H1 (cell line): ENCODE measurements at regions not wholly inside any gene's neighbourhood (a gene's known extent, or its start where the extent isn't known, plus 50 kb on each side); places are given as distances from the start of the nearest gene placed in this dataset.

Experiments
- CEBPB ChIP-seq: IDR thresholded peaks from 2 replicates; pipeline ENCODE4 v1.6.1; 2012; ENCODE audit warnings: low read depth, low read length
- EP300 ChIP-seq, 2 experiments: IDR thresholded peaks; 1 replicate in 1 of 2; 2 replicates in 1 of 2; pipeline ENCODE4 v1.6.1; 2011 to 2012; ENCODE audit warnings: low read depth in 2 of 2, low read length in 2 of 2, mild to moderate bottlenecking in 2 of 2, borderline replicate concordance in 1 of 2, inconsistent platforms in 1 of 2, moderate library complexity in 1 of 2
- HDAC6 ChIP-seq: IDR thresholded peaks from one replicate; pipeline ENCODE4 v1.7.1; 2012; ENCODE audit warnings: low read depth, mild to moderate bottlenecking, inconsistent platforms, low read length, moderate library complexity
- POLR2A ChIP-seq, 2 experiments: IDR thresholded peaks; 1 replicate in 1 of 2; 2 replicates in 1 of 2; pipeline ENCODE4 v1.6.1; 2011; ENCODE audit warnings: low read depth in 2 of 2, low read length in 2 of 2, mild to moderate bottlenecking in 2 of 2; ENCODE audit errors: control extremely low read depth in 1 of 2
- SIN3A ChIP-seq, 2 experiments: IDR thresholded peaks in 1 of 2; conservative IDR thresholded peaks in 1 of 2; 2 replicates each; pipeline ENCODE4 v1.6.1; 2011 to 2012; ENCODE audit warnings: low read length in 2 of 2, improper control_type of control experiment in 1 of 2, low read depth in 1 of 2, mild to moderate bottlenecking in 1 of 2
- TF ChIP-seq, protein P1 (sequence below), 3 experiments: IDR thresholded peaks; 1 replicate in 2 of 3; 2 replicates in 1 of 3; pipeline versions ENCODE4 v1.5.1 to v1.6.1; 2011; ENCODE audit warnings: low read length in 3 of 3, mild to moderate bottlenecking in 3 of 3, inconsistent platforms in 2 of 3, low read depth in 1 of 3, moderate library complexity in 1 of 3; ENCODE audit not compliant: insufficient read depth in 1 of 3; ENCODE audit errors: control extremely low read depth in 1 of 3

DNA sequence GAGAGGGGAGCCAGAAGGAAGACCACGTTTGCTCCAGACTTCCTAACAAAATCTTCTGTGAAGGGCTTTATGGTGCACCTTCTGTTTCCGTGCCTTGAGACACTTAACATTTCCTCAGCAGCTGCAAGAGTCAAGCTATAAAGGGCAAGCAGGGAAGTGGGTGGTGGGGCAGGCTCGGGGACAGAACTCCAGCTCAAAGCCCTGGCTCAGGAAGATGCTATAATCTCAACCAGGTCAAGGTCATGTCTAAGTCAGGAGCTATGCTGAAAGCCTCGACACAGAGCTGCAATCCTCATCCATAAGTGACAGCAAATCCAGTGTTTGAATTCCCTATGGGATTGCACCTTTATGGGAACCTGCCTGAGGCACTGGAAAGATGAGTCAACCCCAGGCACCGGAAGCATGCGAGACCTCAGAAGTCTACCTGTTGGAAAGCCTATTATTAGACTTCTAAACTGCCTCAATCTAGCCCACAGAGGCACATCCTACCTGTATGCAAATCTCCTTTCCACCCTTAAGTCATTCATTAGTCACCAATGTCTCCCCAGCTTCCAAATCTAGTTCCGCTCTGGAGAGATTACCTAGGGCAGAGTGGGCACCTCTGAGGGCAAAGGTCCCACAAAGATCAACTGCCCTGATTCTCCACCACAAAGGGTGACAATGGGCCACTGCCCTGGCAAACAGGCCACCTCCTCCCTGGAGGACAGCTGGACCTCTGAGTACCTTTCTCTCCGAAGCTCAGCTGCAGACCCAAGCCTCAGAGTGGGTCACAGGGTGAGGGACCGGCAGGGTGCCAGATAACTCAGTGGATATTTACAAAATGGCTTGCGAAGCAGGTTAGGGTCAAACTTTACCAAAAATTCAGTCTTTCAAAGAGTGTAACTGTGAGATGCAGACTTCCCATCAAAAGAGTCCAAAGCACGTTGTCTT, 287.0 kb downstream of the CDC5L start:
- TF ChIP-seq CEBPB, result no peak
- TF ChIP-seq, protein P1, sequence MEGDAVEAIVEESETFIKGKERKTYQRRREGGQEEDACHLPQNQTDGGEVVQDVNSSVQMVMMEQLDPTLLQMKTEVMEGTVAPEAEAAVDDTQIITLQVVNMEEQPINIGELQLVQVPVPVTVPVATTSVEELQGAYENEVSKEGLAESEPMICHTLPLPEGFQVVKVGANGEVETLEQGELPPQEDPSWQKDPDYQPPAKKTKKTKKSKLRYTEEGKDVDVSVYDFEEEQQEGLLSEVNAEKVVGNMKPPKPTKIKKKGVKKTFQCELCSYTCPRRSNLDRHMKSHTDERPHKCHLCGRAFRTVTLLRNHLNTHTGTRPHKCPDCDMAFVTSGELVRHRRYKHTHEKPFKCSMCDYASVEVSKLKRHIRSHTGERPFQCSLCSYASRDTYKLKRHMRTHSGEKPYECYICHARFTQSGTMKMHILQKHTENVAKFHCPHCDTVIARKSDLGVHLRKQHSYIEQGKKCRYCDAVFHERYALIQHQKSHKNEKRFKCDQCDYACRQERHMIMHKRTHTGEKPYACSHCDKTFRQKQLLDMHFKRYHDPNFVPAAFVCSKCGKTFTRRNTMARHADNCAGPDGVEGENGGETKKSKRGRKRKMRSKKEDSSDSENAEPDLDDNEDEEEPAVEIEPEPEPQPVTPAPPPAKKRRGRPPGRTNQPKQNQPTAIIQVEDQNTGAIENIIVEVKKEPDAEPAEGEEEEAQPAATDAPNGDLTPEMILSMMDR (IDR thresholded peaks at IDR 0.05; ENCODE audit: control extremely low read depth in 1 of 3, insufficient read depth in 1 of 3, low read depth in 1 of 3, low read length in 3 of 3), result no peak
- no peak for TF ChIP-seq HDAC6
- TF ChIP-seq POLR2A (IDR thresholded peaks at IDR 0.05; ENCODE audit: control extremely low read depth in 1 of 2, low read depth in 2 of 2, low read length in 2 of 2), result no peak
- TF ChIP-seq SIN3A (conservative IDR thresholded peaks at IDR 0.05 in 1 of 2, IDR thresholded peaks at IDR 0.05 in 1 of 2; ENCODE audit: low read depth in 1 of 2, low read length in 2 of 2), result no peak
- no peak for TF ChIP-seq EP300 (IDR thresholded peaks at IDR 0.05; ENCODE audit: borderline replicate concordance in 1 of 2, low read depth in 2 of 2, low read length in 2 of 2)
